ENCODE measurements at regions not wholly inside any gene's neighbourhood (a gene's known extent, or its start where the extent isn't known, plus 50 kb on each side); places are given as distances from the start of the nearest gene placed in this dataset.

GRCh38 chr7:96380111-96380512, 58.2 kb upstream of the SLC25A13 start (continued):
- TF ChIP-seq RAD21 (conservative IDR thresholded peaks at IDR 0.05 in 1 of 2, IDR thresholded peaks at IDR 0.05 in 1 of 2) (no peak), CHD4 (IDR thresholded peaks at IDR 0.05; ENCODE audit: borderline replicate concordance) (no peak), MAX (IDR thresholded peaks at IDR 0.05) (no peak), NFE2L2 (conservative IDR thresholded peaks at IDR 0.05; ENCODE audit: low read length) (no peak), RCOR1 (IDR thresholded peaks at IDR 0.05; ENCODE audit: low read depth, low read length) (no peak)

GRCh38 chr7:96377399-96377798, 55.5 kb upstream of the SLC25A13 start:
- no peaks in the 10 kb centered on the region for H3K4me1 ChIP-seq

More at GRCh38 chr7:96377399-96377798, 55.5 kb upstream of the SLC25A13 start:
- POLR2A ChIA-PET = no interaction called here
- Histone ChIP-seq H3K4me2 (no peak overlapping the region), H3K9me3 (no peaks in the 10 kb centered on the region), H3K27ac (no peak overlapping the region), H3K4me3 (no peak overlapping the region)
- TF ChIP-seq FOXS1 (CRISPR knock-in tag; IDR thresholded peaks at IDR 0.05) (no peak), NR3C1 (IDR thresholded peaks at IDR 0.05) (no peak), ZFP36 (IDR thresholded peaks at IDR 0.05; ENCODE audit: borderline replicate concordance, partially characterized antibody) (no peak), USF2 (IDR thresholded peaks at IDR 0.05) (no peak), ZSCAN20 (CRISPR knock-in tag; IDR thresholded peaks at IDR 0.05) (no peak), PBX3 (IDR thresholded peaks at IDR 0.05) (no peak), ATOH8 (CRISPR knock-in tag; IDR thresholded peaks at IDR 0.05; ENCODE audit: low read depth) (no peak), CBX8 (IDR thresholded peaks at IDR 0.05) (no peak), TFCP2L1 (CRISPR knock-in tag; IDR thresholded peaks at IDR 0.05) (no peak), TP53 (CRISPR knock-in tag; IDR thresholded peaks at IDR 0.05) (no peak), BHLHE40 (IDR thresholded peaks at IDR 0.05; ENCODE audit: low read depth, low read length) (no peak)
- FAIRE-seq (no peak), ATAC-seq (no peak), DNase-seq (ENCODE audit: low read depth in 1 of 2, low spot score in 1 of 2) (no peak)
- CTCF ChIA-PET = no interaction called here

Small RNA genes lying in the stretch of these regions (small RNA-seq; reads per million reads assigned to genes)
- gene RNU7-188P = 0 reads per million in 6 experiments

Data from A549 (cell line).